ENCODE measurements at regions not wholly inside any gene's neighbourhood (a gene's known extent, or its start where the extent isn't known, plus 50 kb on each side); places are given as distances from the start of the nearest gene placed in this dataset.
"Not testable (repeated sequence)": the region's sequence is repeated elsewhere in the genome, so short reads cannot be mapped to it uniquely, and the experiment has no call there.

DNA sequence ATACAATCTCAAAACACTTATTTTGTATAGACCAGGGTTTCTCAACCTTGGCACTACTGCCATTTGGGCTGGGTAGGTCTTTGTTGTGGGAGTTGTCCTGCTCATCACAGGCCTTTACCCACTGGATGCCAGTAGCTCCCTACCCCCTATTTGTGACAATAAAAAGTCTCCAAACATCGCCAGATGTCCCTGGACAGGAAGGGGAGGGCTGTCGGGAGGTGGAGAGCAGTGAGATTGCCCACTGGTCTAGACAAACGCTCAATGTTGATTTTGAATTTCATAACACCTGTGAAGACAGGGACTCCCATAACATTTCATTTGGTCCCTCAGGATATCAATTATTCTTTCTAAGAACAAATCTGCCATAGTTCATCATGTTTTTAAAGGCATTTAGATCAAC, 151.7 kb upstream of the PTPRG start:
- Mint-ChIP-seq H3K4me3 (no peak overlapping the region), H3K36me3 (ENCODE audit: low read depth) (peaks cover 3% of the 10 kb centered on the region), H3K27me3 (peaks cover 6% of the 10 kb centered on the region)

DNA sequence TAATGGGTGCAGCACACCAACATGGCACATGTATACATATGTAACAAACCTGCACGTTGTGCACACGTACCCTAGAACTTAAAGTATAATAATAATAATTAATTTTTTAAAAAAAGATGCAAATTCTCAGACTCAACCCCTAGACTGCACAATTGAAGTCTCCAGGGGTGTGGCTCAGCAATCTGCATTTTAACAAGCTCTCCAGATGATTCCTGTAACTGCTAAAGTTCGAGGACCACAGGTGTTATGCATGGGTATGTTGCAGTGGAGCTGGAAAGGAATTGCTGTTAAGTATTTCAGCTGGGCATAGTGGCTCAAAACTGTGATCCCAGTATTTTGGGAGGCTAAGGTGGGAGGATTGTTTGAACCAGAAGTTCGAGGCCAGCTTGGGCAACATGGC, 151.0 kb upstream of the PTPRG start:
- not testable (repeated sequence) for H3K9me3 ChIP-seq (ENCODE audit: control insufficient read depth, low read length, poor library complexity, severe bottlenecking); H3K4me3 Mint-ChIP-seq; DNase-seq; H3K36me3 Mint-ChIP-seq (ENCODE audit: low read depth); H3K27ac Mint-ChIP-seq; H3K4me1 Mint-ChIP-seq; ATAC-seq; H3K27me3 Mint-ChIP-seq

More for the DNA sequence above, 151.7 kb upstream of the PTPRG start:
- Mint-ChIP-seq H3K4me1 (no peaks in the 10 kb centered on the region), H3K27ac (no peak overlapping the region)
- no peaks in the 10 kb centered on the region for H3K9me3 ChIP-seq (ENCODE audit: control insufficient read depth, low read length, poor library complexity, severe bottlenecking)
- ATAC-seq (no peak), DNase-seq (no peak)

DNA sequence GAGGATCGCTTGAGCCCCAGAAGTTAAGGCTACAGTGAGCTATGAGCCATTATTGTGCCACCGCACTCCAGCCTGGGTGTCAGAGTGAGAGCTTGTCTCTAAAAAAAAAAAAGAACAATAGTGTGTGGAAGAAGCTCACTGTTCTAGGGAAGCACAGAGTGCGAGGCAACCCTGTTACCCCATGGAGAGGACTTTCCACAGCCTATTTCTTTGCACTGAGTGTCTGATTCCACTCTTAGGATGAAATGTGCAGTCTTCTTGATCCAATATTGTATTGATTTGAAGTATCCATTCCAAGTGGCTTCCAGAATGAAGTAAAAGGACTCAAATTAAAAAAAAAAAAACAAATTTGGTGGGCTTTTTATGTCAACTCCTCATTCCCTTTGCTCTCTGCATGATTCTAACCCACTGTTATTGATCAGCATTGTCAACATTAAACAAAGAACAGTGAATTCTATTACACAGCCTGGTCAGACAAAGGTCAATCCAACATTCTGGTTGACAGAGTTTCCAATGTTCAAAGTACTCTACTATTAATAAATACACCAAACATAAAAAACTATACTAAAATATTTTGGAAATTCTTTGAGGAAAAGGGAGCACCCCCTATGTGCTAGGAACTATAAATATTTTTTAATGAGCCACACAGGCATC, 150.2 kb upstream of the PTPRG start:
- Mint-ChIP-seq H3K4me1 (no peaks in the 10 kb centered on the region), H3K36me3 (ENCODE audit: low read depth) (peaks cover 3% of the 10 kb centered on the region), H3K4me3 (no peak overlapping the region), H3K27ac (no peak overlapping the region), H3K27me3 (peaks cover 6% of the 10 kb centered on the region)
- no peaks in the 10 kb centered on the region for H3K9me3 ChIP-seq (ENCODE audit: control insufficient read depth, low read length, poor library complexity, severe bottlenecking)
- DNase-seq: no peak
- ATAC-seq: no peak

DNA sequence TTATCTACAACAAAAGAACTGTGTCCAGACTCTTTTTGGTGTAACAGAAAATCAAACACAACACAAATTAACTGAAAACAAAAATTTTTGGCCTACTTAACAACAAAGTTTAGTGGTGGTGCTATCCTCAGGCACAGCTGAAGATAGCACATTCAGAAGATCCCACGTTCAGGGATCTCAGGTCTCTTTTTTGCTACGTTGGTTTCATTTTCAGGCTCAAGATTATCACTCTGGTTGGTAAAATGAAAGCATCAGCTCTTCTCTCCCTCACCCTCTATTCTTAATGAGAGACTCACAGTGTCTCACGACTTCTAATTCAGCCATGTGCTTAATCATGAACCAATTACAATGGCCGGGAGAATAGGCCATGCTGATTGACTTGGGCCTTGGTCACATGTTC, 146.9 kb upstream of the PTPRG start:
- no peak for ATAC-seq
- no peaks in the 10 kb centered on the region for H3K9me3 ChIP-seq (ENCODE audit: control insufficient read depth, low read length, poor library complexity, severe bottlenecking)

DNA sequence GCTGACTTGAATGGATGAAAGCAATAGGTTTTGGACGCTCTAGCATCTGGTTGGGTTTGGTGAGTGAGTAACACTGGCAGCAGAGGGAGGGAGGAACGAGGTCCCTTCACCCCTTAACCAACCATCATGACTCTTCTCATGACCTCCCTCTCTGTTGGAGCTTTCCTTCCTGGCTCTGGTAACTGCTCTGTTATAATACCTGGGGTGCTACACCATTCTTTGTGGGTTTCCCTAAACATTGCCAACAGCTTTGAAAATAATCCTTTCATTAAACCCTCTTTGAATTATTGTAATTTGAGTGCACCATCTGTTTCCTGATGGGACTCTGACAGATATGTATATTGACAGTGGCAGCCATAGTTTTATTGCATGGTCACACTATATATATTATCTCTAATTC, 146.2 kb upstream of the PTPRG start:
- no peak overlapping the region for H3K27ac Mint-ChIP-seq
- no peaks in the 10 kb centered on the region for H3K27me3 Mint-ChIP-seq
- no peak for DNase-seq

More for the DNA sequence above, 146.9 kb upstream of the PTPRG start:
- H3K27me3 Mint-ChIP-seq: no peaks in the 10 kb centered on the region
- no peak for DNase-seq
- H3K36me3 Mint-ChIP-seq (ENCODE audit: low read depth): no peaks in the 10 kb centered on the region
- H3K4me3 Mint-ChIP-seq: no peak overlapping the region
- no peaks in the 10 kb centered on the region for H3K4me1 Mint-ChIP-seq
- H3K27ac Mint-ChIP-seq: no peak overlapping the region

DNA sequence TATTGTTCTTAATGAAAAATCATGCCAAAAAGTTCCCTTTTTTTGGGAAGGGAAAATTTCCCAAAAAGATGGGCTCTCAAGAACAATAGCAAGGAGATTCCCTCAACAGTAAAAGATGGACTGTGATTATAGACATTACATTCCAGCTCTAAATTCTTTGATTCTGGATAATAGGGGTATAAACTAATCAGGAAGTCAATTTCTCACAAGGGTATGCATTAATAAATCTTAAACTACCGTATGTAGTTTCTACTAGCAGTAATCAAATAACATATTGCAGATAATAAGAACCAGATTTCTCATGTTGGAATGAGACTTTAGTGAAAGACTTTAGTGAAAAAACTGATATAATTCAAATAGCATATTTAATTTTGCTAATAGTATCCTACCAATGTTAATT, 144.8 kb upstream of the PTPRG start:
- no peak for ATAC-seq
- Mint-ChIP-seq H3K27ac (no peak overlapping the region), H3K36me3 (ENCODE audit: low read depth) (no peaks in the 10 kb centered on the region), H3K4me3 (no peak overlapping the region), H3K4me1 (peaks cover 2% of the 10 kb centered on the region), H3K27me3 (no peaks in the 10 kb centered on the region)
- H3K9me3 ChIP-seq (ENCODE audit: control insufficient read depth, low read length, poor library complexity, severe bottlenecking): no peaks in the 10 kb centered on the region
- no peak for DNase-seq

More for the DNA sequence above, 146.2 kb upstream of the PTPRG start:
- Mint-ChIP-seq H3K36me3 (ENCODE audit: low read depth) (no peaks in the 10 kb centered on the region), H3K4me3 (no peak overlapping the region), H3K4me1 (peaks cover under 1% of the 10 kb centered on the region)
- no peaks in the 10 kb centered on the region for H3K9me3 ChIP-seq (ENCODE audit: control insufficient read depth, low read length, poor library complexity, severe bottlenecking)
- ATAC-seq: no peak

DNA sequence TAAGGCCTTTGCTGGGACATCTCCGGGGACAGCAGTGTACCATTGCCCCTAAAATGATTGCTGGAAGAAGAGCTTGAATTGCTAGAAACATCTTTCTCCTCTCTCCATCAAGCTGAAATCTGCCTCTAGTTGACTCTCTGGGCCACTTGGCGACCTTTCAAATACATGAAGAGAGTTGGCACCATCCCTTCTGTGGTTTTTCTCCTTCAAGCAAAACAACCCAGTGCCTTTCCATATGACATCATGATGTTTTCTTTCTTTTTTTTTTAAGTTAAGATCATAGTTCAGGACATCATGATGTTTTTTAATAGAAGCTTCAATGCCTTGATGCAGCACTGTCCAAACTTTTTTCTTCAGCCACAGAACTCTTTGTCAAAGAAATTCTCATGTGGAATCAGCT, 144.0 kb upstream of the PTPRG start:
- Mint-ChIP-seq H3K27ac (no peak overlapping the region), H3K4me3 (no peak overlapping the region), H3K36me3 (ENCODE audit: low read depth) (no peaks in the 10 kb centered on the region), H3K27me3 (no peaks in the 10 kb centered on the region), H3K4me1 (peaks cover 2% of the 10 kb centered on the region)
- no peaks in the 10 kb centered on the region for H3K9me3 ChIP-seq (ENCODE audit: control insufficient read depth, low read length, poor library complexity, severe bottlenecking)
- DNase-seq (no peak), ATAC-seq (no peak)

DNA sequence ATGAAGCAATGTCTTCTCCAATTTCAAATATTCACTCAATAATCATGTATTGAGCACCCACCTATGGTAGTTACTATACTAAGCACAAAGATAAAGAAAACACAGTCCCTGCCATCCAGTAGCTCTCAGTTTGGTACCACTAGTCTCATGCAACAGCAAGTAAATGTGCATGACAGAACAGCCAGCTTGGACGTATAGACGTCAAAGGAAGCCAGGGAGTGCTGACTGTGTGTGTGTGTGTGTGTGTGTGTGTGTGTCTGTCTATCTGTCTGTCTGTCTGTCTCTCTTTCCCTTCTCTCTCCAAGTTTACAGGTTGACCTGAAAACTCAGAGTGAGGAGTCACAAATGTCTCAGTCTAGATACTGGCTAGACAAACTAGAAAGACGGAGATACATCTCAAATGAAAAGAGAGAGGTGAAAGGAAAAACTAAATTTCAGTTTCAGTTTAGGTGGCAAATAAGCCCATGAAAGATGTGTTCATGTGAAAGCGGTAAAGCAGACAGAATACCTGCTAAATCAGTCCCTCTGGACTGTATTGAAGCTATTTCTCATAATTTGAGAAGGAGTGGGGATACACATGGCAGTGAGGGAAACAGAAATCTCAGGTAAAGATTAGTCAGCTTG, 141.1 kb upstream of the PTPRG start:
- Mint-ChIP-seq H3K27ac (no peak overlapping the region), H3K4me3 (peak overlapping the region; percentile 65), H3K4me1 (peaks cover 2% of the 10 kb centered on the region), H3K27me3 (no peaks in the 10 kb centered on the region), H3K36me3 (ENCODE audit: low read depth) (no peaks in the 10 kb centered on the region)
- no peaks in the 10 kb centered on the region for H3K9me3 ChIP-seq (ENCODE audit: control insufficient read depth, low read length, poor library complexity, severe bottlenecking)
- no peak for ATAC-seq
- DNase-seq: no peak

DNA sequence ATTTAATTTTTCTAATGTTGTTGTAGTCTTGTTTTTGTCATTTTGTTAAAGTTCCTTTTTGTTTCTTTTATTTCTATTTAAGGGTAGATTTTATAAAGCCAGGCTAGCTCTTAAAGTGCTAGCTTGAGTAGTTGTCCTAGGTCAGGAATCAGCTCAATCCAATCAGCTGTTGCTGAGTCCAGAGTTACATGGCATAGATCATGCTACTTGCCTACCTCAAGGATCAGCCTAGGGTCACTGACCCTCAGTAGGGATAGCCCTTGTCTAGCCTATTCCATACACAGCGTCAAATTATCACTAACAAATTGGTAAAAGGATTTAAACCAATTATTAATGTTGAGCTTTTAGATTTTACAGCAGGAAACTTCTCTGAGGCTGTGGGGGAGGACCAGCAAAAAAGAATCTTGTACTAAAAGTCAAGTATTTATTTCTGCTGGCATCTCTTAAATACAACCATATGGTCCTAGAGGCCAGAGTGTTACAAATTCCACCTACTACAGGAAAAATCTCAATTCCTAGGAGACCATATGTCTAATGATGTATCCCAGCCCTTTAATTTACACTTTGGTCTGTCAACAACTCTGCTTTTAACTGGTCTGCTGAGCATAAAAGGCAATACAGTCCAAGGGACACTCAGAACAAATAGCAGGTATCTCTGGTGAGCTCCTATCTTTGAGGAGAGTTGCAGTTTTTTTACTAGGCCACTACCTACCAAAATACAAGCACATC, 138.3 kb upstream of the PTPRG start:
- no peak overlapping the region for H3K4me3 Mint-ChIP-seq

DNA sequence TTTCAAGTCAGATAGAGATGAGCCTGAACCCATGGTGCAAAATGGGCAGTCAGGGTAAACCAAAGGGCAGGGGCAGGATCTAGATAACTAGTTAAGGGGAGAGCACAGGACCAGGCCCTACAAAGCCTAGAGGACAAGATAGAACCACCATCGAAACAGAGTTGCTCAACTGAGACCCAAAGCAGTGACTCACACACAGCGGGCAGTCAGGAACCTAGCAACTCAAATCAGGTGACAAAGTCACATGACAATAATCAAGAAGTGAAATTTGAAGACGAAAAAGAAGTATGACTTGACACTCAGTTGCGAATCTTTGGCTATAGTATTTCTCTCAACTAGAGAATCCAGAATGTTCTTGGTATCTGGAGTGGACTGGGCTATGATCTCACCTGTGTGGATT, 136.0 kb upstream of the PTPRG start:
- no peak for DNase-seq
- no peak overlapping the region for H3K4me3 Mint-ChIP-seq
- no peaks in the 10 kb centered on the region for H3K27me3 Mint-ChIP-seq

More for the DNA sequence above, 138.3 kb upstream of the PTPRG start:
- H3K4me1 Mint-ChIP-seq: peaks cover 2% of the 10 kb centered on the region
- H3K27ac Mint-ChIP-seq: no peak overlapping the region
- no peak for ATAC-seq
- H3K36me3 Mint-ChIP-seq (ENCODE audit: low read depth): no peaks in the 10 kb centered on the region
- DNase-seq: no peak
- no peaks in the 10 kb centered on the region for H3K9me3 ChIP-seq (ENCODE audit: control insufficient read depth, low read length, poor library complexity, severe bottlenecking)
- no peaks in the 10 kb centered on the region for H3K27me3 Mint-ChIP-seq

DNA sequence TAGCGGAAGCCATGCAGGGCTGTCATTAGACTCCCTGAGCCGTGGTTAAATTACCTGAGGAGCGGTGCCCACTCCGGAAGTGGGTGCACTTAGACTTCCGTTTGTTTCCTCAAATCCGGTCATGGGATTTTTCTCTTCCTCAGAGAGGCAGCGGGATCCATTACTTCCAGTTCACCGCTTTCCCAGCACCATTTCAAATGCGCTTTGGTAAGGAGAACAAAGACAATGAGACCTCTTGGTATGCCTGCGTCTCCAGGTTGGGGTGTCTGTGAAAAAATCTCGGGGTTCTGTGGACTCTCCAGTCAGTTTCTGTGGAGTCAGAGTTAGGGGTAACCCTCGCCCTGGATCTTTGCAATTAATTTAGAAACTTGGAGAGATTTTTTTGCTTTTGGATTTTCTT, 132.3 kb upstream of the PTPRG start:
- DNase-seq (no peak), ATAC-seq (no peak)
- Mint-ChIP-seq H3K4me3 (no peak overlapping the region), H3K4me1 (no peaks in the 10 kb centered on the region), H3K27me3 (no peaks in the 10 kb centered on the region), H3K36me3 (ENCODE audit: low read depth) (no peaks in the 10 kb centered on the region), H3K27ac (no peak overlapping the region)
- no peaks in the 10 kb centered on the region for H3K9me3 ChIP-seq (ENCODE audit: control insufficient read depth, low read length, poor library complexity, severe bottlenecking)

More for the DNA sequence above, 136.0 kb upstream of the PTPRG start:
- no peaks in the 10 kb centered on the region for H3K36me3 Mint-ChIP-seq (ENCODE audit: low read depth)
- H3K9me3 ChIP-seq (ENCODE audit: control insufficient read depth, low read length, poor library complexity, severe bottlenecking): no peaks in the 10 kb centered on the region
- H3K4me1 Mint-ChIP-seq: peaks cover under 1% of the 10 kb centered on the region
- no peak overlapping the region for H3K27ac Mint-ChIP-seq
- ATAC-seq: no peak

DNA sequence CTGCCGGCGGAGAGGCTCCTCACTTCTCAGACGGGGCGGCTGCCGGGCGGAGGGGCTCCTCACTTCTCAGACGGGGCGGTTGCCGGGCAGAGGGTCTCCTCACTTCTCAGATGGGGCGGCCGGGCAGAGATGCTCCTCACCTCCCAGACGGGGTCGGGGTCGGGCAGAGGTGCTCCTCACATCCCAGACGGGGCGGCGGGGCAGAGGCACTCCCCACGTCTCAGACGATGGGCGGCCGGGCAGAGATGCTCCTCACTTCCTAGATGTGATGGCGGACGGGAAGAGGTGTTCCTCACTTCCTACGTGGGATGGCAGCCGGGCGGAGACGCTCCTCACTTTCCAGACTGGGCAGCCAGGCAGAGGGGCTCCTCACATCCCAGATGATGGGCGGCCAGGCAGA, 126.5 kb upstream of the PTPRG start:
- not testable (repeated sequence) for H3K36me3 Mint-ChIP-seq (ENCODE audit: low read depth); H3K4me3 Mint-ChIP-seq; H3K27ac Mint-ChIP-seq; H3K9me3 ChIP-seq (ENCODE audit: control insufficient read depth, low read length, poor library complexity, severe bottlenecking); H3K27me3 Mint-ChIP-seq; ATAC-seq; DNase-seq; H3K4me1 Mint-ChIP-seq

DNA sequence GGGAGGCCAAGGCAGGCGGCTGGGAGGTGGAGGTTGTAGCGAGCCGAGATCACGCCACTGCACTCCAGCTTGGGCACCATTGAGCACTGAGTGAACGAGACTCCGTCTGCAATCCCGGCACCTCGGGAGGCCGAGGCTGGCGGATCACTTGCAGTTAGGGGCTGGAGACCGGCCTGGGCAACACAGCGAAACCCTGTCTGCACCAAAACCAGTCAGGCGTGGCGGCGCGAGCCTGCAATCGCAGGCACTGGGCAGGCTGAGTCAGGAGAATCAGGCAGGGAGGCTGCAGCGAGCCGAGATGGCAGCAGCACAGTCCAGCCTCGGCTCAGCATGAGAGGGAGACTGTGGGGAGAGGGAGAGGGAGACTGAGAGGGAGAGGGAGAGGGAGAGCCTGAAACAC, 126.0 kb upstream of the PTPRG start:
- not testable (repeated sequence) for DNase-seq; H3K36me3 Mint-ChIP-seq (ENCODE audit: low read depth); H3K4me3 Mint-ChIP-seq; H3K4me1 Mint-ChIP-seq; ATAC-seq; H3K9me3 ChIP-seq (ENCODE audit: control insufficient read depth, low read length, poor library complexity, severe bottlenecking); H3K27ac Mint-ChIP-seq; H3K27me3 Mint-ChIP-seq

Measured in T-helper 17 cell (primary cell).